Activated naive CD8-positive, alpha-beta T cell treated with anti-CD3 and anti-CD28 coated beads, Interleukin-2, amount 50 U/mL, for 24 hours (primary cell): ENCODE measurements at regions not wholly inside any gene's neighbourhood (a gene's known extent, or its start where the extent isn't known, plus 50 kb on each side); places are given as distances from the start of the nearest gene placed in this dataset.

ENCODE experiments used
- ATAC-seq: fragments of 150-1000 bp; cut with Tn5 transposase; one replicate; pipeline ENCODE4 v1.10.0; 2021
- DNase-seq: peaks from one replicate; pipeline ENCODE4 v3.0.0; 2021
- H3K27ac Mint-ChIP-seq: one replicate; pipeline ENCODE4 v1.8.0; 2021; ENCODE audit warnings: mild to moderate bottlenecking, mixed read lengths
- H3K27me3 Mint-ChIP-seq: one replicate; pipeline ENCODE4 v1.8.0; 2021; ENCODE audit warnings: mixed read lengths
- H3K36me3 Mint-ChIP-seq: one replicate; pipeline ENCODE4 v1.8.0; 2021; ENCODE audit warnings: low read depth, mixed read lengths
- H3K4me1 Mint-ChIP-seq: one replicate; pipeline ENCODE4 v1.8.0; 2021; ENCODE audit warnings: mixed read lengths
- H3K4me3 Mint-ChIP-seq: one replicate; pipeline ENCODE4 v1.8.0; 2021; ENCODE audit warnings: mild to moderate bottlenecking, moderate library complexity, mixed read lengths
- H3K9me3 Mint-ChIP-seq: one replicate; pipeline ENCODE4 v1.8.0; 2021; ENCODE audit warnings: mixed read lengths

DNA sequence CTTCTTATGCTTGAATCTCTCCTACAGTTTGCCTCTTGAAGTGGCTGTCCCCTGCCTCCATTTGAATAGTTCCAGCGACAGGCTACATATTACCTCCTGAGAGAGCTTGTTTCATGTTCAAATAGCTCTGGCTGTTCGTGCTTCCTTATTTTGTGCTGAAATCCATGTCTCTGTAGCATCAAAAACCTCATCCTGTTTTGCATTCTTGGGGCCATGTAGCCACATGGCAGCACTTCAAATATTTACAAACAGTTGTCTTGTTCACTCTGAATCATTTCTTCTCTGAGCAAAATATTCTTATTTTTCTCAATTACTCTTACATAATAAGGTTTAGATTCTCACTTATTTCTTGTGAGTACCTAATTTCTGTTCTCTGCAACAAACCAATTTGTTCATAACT, 1243.1 kb upstream of the NXPH2 start:
- H3K4me1 Mint-ChIP-seq = no peaks in the 10 kb centered on the region

DNA sequence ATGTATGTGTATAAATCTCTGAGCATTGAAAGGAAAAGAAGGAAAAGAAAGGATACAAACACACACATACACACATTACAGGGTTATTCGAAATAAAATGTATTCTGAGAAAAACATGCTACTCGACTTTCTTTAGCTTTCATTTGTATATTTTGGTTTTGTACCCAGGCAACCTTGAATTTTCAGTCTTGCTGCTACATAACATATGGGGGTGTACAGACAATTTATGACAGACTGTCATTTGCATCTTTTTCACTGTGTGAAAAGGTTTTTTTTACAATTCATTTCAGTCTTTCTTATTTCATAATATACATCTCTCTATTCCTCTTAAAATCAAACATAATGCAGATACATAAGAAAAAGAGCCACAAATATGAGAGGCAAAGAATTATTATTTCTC, 1238.4 kb upstream of the NXPH2 start:
- Mint-ChIP-seq H3K27ac (no peak overlapping the region), H3K36me3 (no peaks in the 10 kb centered on the region), H3K4me3 (no peak overlapping the region), H3K9me3 (no peaks in the 10 kb centered on the region), H3K4me1 (no peaks in the 10 kb centered on the region), H3K27me3 (no peaks in the 10 kb centered on the region)
- DNase-seq (no peak), ATAC-seq (no peak)

More for the DNA sequence above, 1243.1 kb upstream of the NXPH2 start:
- Mint-ChIP-seq H3K27ac (no peak overlapping the region), H3K9me3 (peaks cover 6% of the 10 kb centered on the region), H3K36me3 (no peaks in the 10 kb centered on the region), H3K27me3 (no peaks in the 10 kb centered on the region), H3K4me3 (no peak overlapping the region)
- DNase-seq (no peak), ATAC-seq (no peak)

DNA sequence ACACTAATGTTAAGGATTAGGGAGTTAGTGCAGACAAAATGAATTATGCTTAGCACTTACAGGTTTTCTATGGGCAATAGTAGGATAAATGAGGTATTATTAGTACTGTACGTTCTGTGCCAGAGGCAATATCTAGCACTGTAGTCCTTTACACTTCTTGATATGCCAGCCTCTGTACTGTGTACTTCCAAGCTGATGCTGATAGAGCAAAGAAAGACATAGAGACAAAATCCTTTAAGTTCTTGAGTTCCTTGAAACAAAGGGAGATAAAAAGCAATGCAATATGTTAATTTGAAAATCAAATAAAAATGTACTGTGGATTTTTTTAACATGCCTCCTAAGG, 1234.0 kb upstream of the NXPH2 start:
- no peaks in the 10 kb centered on the region for H3K36me3 Mint-ChIP-seq
- DNase-seq = no peak
- H3K9me3 Mint-ChIP-seq = peaks cover 6% of the 10 kb centered on the region
- ATAC-seq = no peak
- H3K4me1 Mint-ChIP-seq = no peaks in the 10 kb centered on the region
- H3K4me3 Mint-ChIP-seq = no peak overlapping the region
- H3K27me3 Mint-ChIP-seq = no peaks in the 10 kb centered on the region
- no peak overlapping the region for H3K27ac Mint-ChIP-seq

DNA sequence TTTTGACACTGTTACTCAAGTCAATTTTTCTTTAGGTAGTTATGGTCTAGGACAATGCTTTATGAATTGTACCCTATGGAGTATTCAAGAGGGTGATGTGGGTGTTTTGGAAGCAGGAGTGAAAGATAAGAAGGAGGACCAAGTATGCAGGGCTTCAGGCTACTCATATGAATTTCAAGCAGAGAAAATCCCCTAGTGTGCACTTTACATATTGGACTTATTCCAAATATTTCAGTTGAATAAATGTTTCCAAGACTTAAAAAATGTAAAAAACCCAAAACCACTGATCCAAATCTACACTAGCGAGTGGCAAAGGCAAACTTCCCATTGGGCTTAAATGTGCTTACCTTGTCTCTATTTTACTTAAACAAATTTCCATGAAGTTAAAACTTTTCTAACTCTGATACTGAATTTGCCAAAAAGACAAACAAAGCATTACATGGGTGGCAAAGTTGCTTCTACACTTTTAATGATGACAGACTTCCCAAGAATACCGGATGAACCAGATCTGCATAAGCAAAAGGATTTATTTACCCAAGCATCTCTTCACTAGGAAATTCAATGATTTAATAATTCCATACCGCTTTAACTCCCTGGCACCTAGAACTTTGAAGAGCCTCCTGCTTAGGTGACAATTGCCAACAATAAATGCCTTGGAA, 1233.5 kb upstream of the NXPH2 start:
- Mint-ChIP-seq H3K27ac (no peak overlapping the region), H3K27me3 (no peaks in the 10 kb centered on the region), H3K4me1 (no peaks in the 10 kb centered on the region), H3K9me3 (peaks cover 6% of the 10 kb centered on the region), H3K4me3 (no peak overlapping the region), H3K36me3 (no peaks in the 10 kb centered on the region)
- no peak for DNase-seq
- ATAC-seq = no peak

DNA sequence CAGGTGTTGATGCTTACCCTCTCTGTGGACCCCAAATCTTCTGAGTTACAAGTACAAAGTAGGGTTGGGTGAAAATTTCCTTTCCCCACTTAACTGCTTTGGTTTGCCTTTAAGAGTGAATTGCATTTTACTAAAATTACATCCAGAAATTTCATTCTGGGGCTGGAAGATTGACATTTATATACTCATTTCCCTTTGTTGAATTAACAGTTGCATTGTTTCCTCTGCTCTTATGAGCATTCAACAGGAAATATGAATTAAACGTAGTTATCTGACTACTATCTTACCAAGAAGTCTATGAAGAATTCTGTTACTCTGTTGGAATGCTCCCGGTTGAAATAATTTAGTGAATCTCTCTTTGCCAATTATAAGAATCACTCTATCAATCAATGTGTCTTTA, 1231.1 kb upstream of the NXPH2 start:
- no peaks in the 10 kb centered on the region for H3K4me1 Mint-ChIP-seq

DNA sequence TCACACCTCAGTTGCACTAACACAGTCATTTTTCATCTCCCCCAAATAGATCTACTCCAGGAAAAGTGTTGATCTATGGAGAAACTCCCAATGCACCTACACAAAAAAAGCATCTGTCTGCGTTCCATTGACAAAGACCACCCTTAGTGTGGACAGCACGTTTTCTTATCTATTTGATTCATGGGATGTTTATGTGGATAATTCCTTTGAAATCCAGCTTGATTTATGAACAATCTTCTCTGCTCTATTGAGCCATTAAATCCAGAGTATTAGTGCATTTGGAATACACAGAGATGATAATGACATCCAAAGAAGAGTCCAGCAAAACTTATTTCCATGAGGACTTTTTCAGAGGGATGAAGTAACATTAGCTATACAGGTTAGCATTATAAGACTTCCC, 1221.9 kb upstream of the NXPH2 start:
- Mint-ChIP-seq H3K36me3 (no peaks in the 10 kb centered on the region), H3K4me3 (no peak overlapping the region), H3K27ac (no peak overlapping the region), H3K27me3 (no peaks in the 10 kb centered on the region), H3K4me1 (no peaks in the 10 kb centered on the region), H3K9me3 (peaks cover 15% of the 10 kb centered on the region)
- no peak for DNase-seq
- no peak for ATAC-seq

More for the DNA sequence above, 1231.1 kb upstream of the NXPH2 start:
- DNase-seq (no peak), ATAC-seq (no peak)
- H3K36me3 Mint-ChIP-seq = no peaks in the 10 kb centered on the region
- H3K9me3 Mint-ChIP-seq = peaks cover 6% of the 10 kb centered on the region
- H3K27me3 Mint-ChIP-seq = no peaks in the 10 kb centered on the region
- H3K27ac Mint-ChIP-seq = no peak overlapping the region
- H3K4me3 Mint-ChIP-seq = no peak overlapping the region

DNA sequence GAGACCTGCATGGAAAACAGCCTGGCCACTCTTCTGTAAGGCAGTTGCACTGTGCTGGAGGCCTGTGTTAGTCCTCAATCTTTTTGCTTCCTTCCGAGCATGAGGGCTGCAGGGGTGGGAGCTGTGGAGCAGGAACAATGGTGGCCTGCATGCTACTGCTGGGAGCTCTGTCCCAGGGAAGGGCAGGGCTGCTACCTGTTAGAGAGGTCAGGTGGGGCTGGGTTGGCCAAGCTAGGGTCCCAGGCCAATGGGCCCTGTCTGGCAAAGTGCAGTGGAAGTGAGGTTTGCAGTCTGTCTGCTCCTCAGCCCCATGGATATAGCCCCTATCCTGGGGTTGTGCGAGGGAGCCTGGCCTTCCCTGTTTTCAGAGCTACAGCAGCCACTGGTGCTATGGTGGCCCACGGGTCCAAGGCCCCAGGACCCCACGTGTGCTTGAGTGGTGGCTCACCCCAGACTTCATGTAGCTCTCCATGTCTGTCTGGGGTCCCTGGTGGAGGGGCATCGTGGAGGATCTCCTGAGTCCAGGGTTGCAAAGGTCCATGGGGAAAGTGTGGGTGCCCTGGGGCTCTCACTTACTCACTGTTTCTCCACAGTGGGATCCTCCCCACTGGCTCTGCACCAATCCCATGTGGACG, 1212.6 kb upstream of the NXPH2 start:
- no peaks in the 10 kb centered on the region for H3K4me1 Mint-ChIP-seq
- peaks cover 7% of the 10 kb centered on the region for H3K9me3 Mint-ChIP-seq
- no peak overlapping the region for H3K4me3 Mint-ChIP-seq
- H3K36me3 Mint-ChIP-seq = no peaks in the 10 kb centered on the region
- no peak overlapping the region for H3K27ac Mint-ChIP-seq
- ATAC-seq (no peak), DNase-seq (no peak)
- no peaks in the 10 kb centered on the region for H3K27me3 Mint-ChIP-seq

DNA sequence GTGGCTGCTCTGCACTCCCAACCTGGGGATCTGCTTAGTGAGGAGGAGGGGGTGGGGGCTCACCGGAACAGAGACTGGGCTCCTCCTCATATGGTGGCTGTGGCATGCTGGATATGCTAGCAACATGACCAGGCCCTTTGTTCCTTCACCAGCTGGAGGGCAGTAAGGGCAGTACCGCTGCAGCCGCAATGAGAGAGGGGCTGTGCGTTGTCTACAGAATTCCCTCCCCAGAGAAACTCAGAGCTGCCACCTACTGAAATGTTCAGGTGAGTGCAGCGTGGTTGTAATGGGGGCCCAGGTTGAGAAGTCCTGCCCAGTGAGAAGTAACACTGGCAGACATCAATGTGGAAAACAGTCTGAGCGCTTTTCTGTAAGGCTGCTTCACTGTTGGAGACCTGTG, 1211.9 kb upstream of the NXPH2 start:
- ATAC-seq = no peak
- H3K4me3 Mint-ChIP-seq = no peak overlapping the region
- H3K4me1 Mint-ChIP-seq = no peaks in the 10 kb centered on the region

DNA sequence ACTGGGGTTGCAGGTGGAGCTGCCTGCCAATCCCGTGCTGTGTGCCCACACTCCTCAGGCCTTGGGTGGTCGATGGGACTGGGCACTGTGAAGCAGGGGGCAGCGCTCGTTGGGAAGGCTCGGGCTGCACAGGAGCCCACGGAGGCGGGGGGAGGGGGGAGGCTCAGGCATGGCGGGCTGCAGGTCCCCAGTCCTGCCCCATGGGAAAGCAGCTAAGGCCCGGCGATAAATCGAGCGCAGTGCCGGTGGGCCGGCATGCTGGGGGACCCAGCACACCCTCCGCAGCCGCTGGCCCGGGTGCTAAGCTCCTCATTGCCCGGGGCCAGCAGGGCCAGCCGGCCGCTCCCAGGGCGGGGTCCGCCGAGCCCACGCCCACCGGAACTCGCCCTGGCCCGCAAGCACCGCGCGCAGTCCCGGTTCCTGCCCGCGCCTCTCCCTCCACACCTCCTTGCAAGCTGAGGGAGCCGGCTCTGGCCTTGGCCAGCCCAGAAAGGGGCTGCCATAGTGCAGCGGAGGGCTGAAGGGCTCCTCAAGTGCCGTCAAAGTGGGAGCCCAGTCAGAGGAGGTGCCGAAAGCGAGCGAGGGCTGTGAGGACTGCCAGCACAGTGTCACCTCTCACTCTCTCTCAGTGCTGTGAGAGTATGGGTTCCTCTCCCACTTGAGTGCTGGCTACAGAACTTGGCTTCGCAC, 1210.6 kb upstream of the NXPH2 start:
- no peak overlapping the region for H3K4me3 Mint-ChIP-seq
- ATAC-seq = no peak
- no peak overlapping the region for H3K27ac Mint-ChIP-seq
- H3K4me1 Mint-ChIP-seq = no peaks in the 10 kb centered on the region
- H3K9me3 Mint-ChIP-seq = peaks cover 18% of the 10 kb centered on the region
- no peaks in the 10 kb centered on the region for H3K36me3 Mint-ChIP-seq
- no peak for DNase-seq
- no peaks in the 10 kb centered on the region for H3K27me3 Mint-ChIP-seq

More for the DNA sequence above, 1211.9 kb upstream of the NXPH2 start:
- DNase-seq = no peak
- Mint-ChIP-seq H3K36me3 (no peaks in the 10 kb centered on the region), H3K27me3 (no peaks in the 10 kb centered on the region), H3K9me3 (peaks cover 14% of the 10 kb centered on the region), H3K27ac (no peak overlapping the region)

DNA sequence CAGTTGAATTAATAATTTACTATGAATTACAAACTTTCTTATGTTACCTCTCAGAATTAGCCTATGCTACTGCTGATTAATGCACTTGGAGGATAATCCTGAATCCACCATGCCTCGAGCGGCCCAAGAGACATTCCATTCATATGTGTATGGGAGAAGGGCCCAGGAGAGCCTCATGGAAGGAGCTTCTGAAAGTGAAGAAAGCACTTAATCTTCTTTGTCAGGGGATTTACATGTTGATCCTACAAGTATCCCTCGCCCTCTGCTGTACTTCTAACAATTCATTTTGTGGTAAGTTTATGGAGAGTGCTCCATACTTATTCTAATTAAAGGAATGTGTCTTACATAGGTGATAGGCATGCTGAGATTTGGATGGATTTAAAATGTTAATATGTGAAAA, 1189.1 kb upstream of the NXPH2 start:
- no peak for ATAC-seq
- Mint-ChIP-seq H3K27me3 (no peaks in the 10 kb centered on the region), H3K27ac (no peak overlapping the region)

DNA sequence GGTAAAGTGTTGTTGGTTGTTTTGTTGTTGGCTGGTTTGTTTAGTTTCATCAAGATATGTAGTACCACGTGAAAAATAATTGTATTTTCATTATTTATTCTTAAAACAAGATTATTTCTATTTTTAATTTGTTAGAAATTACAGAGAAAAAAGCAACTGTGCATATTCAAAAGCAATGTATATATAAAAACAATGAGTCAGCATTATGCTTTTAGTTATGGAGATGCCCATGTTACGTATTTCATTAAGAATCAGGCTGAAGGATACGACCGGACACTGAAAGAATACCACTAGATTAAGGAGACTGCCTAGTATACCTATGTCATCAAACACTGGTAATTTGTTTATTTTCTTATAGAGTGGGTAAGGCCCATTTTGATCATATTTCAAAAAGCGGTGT, 1188.4 kb upstream of the NXPH2 start:
- no peaks in the 10 kb centered on the region for H3K27me3 Mint-ChIP-seq
- DNase-seq = no peak
- no peak overlapping the region for H3K4me3 Mint-ChIP-seq
- no peak for ATAC-seq
- H3K9me3 Mint-ChIP-seq = peaks cover 18% of the 10 kb centered on the region
- H3K4me1 Mint-ChIP-seq = no peaks in the 10 kb centered on the region
- H3K27ac Mint-ChIP-seq = no peak overlapping the region
- H3K36me3 Mint-ChIP-seq = no peaks in the 10 kb centered on the region

More for the DNA sequence above, 1189.1 kb upstream of the NXPH2 start:
- Mint-ChIP-seq H3K36me3 (no peaks in the 10 kb centered on the region), H3K4me3 (no peak overlapping the region), H3K9me3 (peaks cover 25% of the 10 kb centered on the region), H3K4me1 (no peaks in the 10 kb centered on the region)
- no peak for DNase-seq

DNA sequence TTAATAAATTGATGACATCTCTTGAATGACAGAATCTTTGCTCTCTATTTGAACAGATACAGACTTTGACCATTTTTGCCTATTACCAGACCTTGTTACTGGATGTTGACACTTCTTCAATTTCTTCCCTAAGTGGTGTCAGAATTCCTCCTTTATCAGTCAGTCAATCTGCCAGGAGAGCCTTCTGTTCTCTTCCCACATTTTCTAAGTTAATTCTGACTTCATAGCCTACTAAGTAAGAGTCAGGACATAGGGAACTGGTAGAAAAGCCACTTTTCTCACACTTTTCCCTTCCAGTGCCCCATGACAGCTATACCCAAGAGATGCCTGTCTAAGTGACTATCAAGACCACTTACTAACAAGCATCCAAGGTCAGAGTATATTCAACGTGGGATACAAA, 1187.5 kb upstream of the NXPH2 start:
- Mint-ChIP-seq H3K36me3 (no peaks in the 10 kb centered on the region), H3K4me1 (no peaks in the 10 kb centered on the region), H3K9me3 (peaks cover 9% of the 10 kb centered on the region), H3K27ac (no peak overlapping the region), H3K4me3 (no peak overlapping the region), H3K27me3 (no peaks in the 10 kb centered on the region)
- no peak for ATAC-seq
- no peak for DNase-seq

DNA sequence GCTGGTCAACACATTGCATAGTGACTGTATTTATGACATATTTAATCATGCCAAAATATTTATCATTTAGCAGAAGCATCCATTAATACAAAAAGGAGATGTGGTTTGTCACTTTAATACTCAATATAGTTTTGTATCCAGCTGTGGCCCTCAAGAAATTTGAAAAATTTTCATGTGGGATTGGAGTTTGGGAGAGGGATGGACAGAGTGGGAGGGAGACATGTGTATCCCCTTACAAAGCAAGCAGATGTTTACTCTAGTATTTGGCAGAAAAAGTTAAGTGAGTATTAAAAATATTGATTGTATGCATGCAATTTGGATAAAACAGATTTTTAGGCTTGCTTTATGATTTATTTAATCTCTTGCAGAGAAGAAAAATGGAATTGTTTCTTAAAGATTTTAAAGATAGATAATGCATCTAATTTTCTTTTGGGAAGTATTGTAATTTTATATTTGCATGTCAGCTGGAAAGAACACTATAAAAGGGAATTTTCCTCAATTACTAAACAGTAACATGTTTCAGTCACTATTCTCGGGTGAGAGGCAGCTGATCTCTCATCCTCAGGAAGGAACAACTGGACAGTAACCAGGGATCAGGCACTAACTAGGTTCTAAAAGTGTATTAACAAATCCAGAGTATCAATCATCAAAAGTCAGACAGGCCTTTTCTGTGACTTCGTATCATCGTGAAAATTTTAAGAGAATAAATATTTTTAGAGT, 1184.7 kb upstream of the NXPH2 start:
- no peaks in the 10 kb centered on the region for H3K4me1 Mint-ChIP-seq

DNA sequence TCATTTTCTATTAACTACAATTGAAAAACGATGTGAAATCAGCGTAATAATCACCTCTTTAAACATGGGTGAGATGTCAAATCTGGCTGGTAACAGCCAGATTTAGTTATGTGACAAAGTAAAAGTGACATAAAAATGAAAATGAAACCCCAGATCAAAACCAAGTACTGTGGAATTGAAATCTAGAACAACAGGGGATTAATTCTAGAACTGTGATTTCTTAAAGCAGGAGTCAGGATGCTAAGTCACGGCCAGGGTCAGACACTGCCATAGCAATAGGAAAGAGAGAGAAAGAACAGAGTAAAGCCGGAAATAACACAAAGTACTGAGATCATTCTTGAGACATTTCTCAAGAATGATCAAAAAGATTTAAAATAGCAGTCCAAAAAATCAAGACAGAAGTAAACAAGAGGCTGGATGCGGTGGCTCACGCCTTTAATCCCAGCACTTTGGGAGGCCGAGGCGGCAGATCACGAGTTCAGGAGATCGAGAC, 1183.7 kb upstream of the NXPH2 start:
- Mint-ChIP-seq H3K27ac (no peak overlapping the region), H3K4me1 (no peaks in the 10 kb centered on the region), H3K36me3 (no peaks in the 10 kb centered on the region), H3K4me3 (no peak overlapping the region), H3K9me3 (peaks cover 14% of the 10 kb centered on the region), H3K27me3 (no peaks in the 10 kb centered on the region)
- ATAC-seq (no peak), DNase-seq (no peak)

More for the DNA sequence above, 1184.7 kb upstream of the NXPH2 start:
- Mint-ChIP-seq H3K36me3 (no peaks in the 10 kb centered on the region), H3K27ac (no peak overlapping the region), H3K9me3 (peaks cover 14% of the 10 kb centered on the region), H3K27me3 (no peaks in the 10 kb centered on the region), H3K4me3 (no peak overlapping the region)
- ATAC-seq = no peak
- no peak for DNase-seq
